Breast epithelium (tissue), 4 donors: ENCODE measurements at regions not wholly inside any gene's neighbourhood (a gene's known extent, or its start where the extent isn't known, plus 50 kb on each side); places are given as distances from the start of the nearest gene placed in this dataset.

Source experiments
- DNase-seq, 2 donors: peaks; one replicate each; pipeline ENCODE4 v3.0.0-alpha.2; 2019; ENCODE audit warnings: low spot score in 2 of 2
- H3K27ac ChIP-seq, 2 donors: fragments of 200-600 bp; sonication (generic) in 1 of 2; one replicate each; pipeline ENCODE4 v1.5.1; 2016 to 2019; ENCODE audit warnings: mild to moderate bottlenecking in 1 of 2
- H3K27me3 ChIP-seq, 2 donors: fragments of 200-600 bp; sonication (generic) in 1 of 2; one replicate each; pipeline versions ENCODE4 v1.5.1 to v1.6.0; 2017 to 2019; ENCODE audit warnings: control low read depth in 1 of 2, mild to moderate bottlenecking in 1 of 2
- H3K36me3 ChIP-seq: fragments of 200-600 bp; one replicate; pipeline ENCODE4 v1.5.1; 2019
- H3K4me1 ChIP-seq, 2 donors: fragments of 200-600 bp; sonication (generic); one replicate each; pipeline ENCODE4 v1.5.1; 2016 to 2019; ENCODE audit warnings: control low read depth in 1 of 2
- H3K4me3 ChIP-seq, 3 donors: fragments of 200-600 bp; sonication (generic); 1 replicate in 2 of 3; 2 replicates in 1 of 3; pipeline ENCODE4 v1.5.1; 2016 to 2019; ENCODE audit warnings: mild to moderate bottlenecking in 3 of 3, moderate library complexity in 2 of 3
- H3K9me3 ChIP-seq, 2 donors: fragments of 200-600 bp; sonication (generic) in 1 of 2; one replicate each; pipeline ENCODE4 v1.5.1; 2016 to 2019; ENCODE audit warnings: control low read depth in 1 of 2
- POLR2A ChIP-seq: fragments of 450-650 bp; IDR thresholded peaks from one replicate; pipeline ENCODE4 v1.6.1; 2016; ENCODE audit warnings: antibody characterized with exemption, mild to moderate bottlenecking, moderate library complexity
- POLR2AphosphoS5 ChIP-seq, 3 donors: sonication (generic); formaldehyde crosslinking; IDR thresholded peaks; one replicate each; pipeline ENCODE4 v1.6.1; 2017; ENCODE audit warnings: antibody characterized with exemption in 3 of 3
- intact Hi-C: fragments of 100-400 bp; cut with DNase I; formaldehyde crosslinking; loops from one replicate; pipeline ENCODE4 v1.15.1; 2023; ENCODE audit warnings: low total_unique reads
- TF ChIP-seq, protein P1 (sequence below), 3 donors: fragments of 450-650 bp; IDR thresholded peaks; one replicate each; pipeline ENCODE4 v1.5.1; 2016 to 2017; ENCODE audit warnings: antibody characterized with exemption in 3 of 3, mild to moderate bottlenecking in 3 of 3, moderate library complexity in 3 of 3

DNA sequence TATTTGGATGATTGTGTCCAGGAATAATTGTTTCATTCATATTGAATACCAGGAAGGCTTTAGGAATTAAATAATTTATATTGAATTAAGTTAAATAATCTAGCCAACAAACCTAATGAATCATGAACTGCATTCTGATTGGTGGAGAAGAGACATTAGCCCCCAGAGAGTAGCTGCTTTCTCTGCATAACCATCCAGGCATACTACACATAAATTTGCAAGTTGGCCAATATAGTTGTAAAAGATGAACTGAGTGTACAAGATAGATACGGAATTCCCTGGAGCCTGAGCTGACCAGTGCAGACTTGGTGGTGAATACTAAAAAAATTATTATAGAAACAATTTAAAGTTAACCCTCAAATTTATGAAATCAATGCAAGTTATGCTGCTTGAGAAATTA is 311.8 kb upstream of the KIF2A start:
- no peaks in the 10 kb centered on the region for H3K36me3 ChIP-seq
- DNase-seq = no peak
- intact Hi-C loops = no loop called here
- H3K9me3 ChIP-seq = no peaks in the 10 kb centered on the region
- no peaks in the 10 kb centered on the region for H3K27me3 ChIP-seq
- H3K4me3 ChIP-seq = no peak overlapping the region
- H3K27ac ChIP-seq = no peak overlapping the region
- TF ChIP-seq, protein P1, sequence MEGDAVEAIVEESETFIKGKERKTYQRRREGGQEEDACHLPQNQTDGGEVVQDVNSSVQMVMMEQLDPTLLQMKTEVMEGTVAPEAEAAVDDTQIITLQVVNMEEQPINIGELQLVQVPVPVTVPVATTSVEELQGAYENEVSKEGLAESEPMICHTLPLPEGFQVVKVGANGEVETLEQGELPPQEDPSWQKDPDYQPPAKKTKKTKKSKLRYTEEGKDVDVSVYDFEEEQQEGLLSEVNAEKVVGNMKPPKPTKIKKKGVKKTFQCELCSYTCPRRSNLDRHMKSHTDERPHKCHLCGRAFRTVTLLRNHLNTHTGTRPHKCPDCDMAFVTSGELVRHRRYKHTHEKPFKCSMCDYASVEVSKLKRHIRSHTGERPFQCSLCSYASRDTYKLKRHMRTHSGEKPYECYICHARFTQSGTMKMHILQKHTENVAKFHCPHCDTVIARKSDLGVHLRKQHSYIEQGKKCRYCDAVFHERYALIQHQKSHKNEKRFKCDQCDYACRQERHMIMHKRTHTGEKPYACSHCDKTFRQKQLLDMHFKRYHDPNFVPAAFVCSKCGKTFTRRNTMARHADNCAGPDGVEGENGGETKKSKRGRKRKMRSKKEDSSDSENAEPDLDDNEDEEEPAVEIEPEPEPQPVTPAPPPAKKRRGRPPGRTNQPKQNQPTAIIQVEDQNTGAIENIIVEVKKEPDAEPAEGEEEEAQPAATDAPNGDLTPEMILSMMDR (IDR thresholded peaks at IDR 0.05) = no peak
- TF ChIP-seq POLR2A = no peak
- no peaks in the 10 kb centered on the region for H3K4me1 ChIP-seq

DNA sequence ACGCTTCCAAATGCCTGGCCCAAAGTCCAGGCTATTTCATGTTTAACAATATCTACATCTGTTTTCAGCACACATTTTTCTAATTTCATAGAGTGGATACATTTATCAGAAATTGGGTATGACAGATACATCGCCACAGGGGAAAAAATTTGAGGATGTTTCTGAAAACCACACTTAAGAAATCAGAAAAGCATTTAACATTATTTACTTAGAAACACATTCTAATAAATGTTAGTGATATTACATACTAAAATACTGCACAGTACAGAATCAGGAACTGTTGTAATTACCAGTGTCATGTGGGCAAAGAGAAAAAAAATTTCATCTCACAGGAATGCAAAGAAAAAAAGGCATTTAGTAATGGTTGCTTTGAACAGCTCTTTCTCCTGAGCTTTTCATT is 310.5 kb upstream of the KIF2A start:
- intact Hi-C loops = no loop called here
- DNase-seq = no peak
- no peaks in the 10 kb centered on the region for H3K27me3 ChIP-seq
- no peaks in the 10 kb centered on the region for H3K36me3 ChIP-seq
- no peaks in the 10 kb centered on the region for H3K4me1 ChIP-seq
- no peak overlapping the region for H3K27ac ChIP-seq
- no peak for TF ChIP-seq POLR2A
- H3K9me3 ChIP-seq = no peaks in the 10 kb centered on the region
- no peak overlapping the region for H3K4me3 ChIP-seq

DNA sequence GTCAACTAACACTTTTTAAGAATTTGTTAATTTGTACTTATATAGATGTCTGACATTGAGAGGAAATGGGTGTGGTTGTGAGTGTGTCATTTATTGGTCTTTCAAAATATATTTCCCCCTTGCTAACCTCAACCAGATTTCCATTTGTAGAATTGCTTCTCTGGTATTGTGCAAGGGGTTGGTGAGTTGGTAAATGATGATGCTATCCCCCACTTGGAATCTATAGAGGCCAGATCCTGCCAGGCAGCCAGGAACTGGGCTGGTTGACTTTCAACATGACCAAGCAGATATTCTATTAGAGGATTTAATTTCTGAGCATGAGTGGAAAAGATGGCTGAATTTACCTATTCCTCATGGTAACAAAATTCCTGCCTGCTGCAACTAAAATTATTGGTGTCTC is 306.6 kb upstream of the KIF2A start:
- no peaks in the 10 kb centered on the region for H3K9me3 ChIP-seq
- intact Hi-C loops = no loop called here
- H3K27me3 ChIP-seq = no peaks in the 10 kb centered on the region
- H3K36me3 ChIP-seq = no peaks in the 10 kb centered on the region
- no peak for TF ChIP-seq POLR2AphosphoS5 (IDR thresholded peaks at IDR 0.05)
- TF ChIP-seq POLR2A = no peak
- TF ChIP-seq, protein P1 (IDR thresholded peaks at IDR 0.05) = no peak
- H3K4me1 ChIP-seq = no peaks in the 10 kb centered on the region
- H3K4me3 ChIP-seq = no peak overlapping the region
- H3K27ac ChIP-seq = no peak overlapping the region
- DNase-seq = no peak

DNA sequence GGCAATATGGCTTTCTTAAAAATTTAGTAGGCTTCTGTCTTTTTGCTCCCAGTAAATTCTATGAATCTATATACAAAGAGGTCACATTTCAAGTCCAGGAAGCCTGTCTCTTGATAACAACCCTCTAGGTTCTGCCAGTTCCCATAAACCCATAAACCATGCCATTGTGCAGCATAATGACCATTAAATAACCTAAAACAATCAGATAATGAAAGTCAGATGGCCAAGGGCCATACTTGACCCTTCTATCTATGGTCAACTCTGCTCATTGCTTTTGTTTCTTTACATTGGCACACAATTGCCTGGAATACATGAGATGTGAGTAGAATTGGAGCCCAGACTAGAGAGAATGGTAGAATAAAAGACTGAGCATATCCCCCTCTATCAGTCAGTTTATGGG is 305.4 kb upstream of the KIF2A start:
- Histone ChIP-seq H3K4me1 (no peaks in the 10 kb centered on the region), H3K36me3 (no peaks in the 10 kb centered on the region), H3K27me3 (no peaks in the 10 kb centered on the region), H3K27ac (no peak overlapping the region), H3K4me3 (no peak overlapping the region), H3K9me3 (no peaks in the 10 kb centered on the region)
- no peak for DNase-seq
- TF ChIP-seq POLR2AphosphoS5 (IDR thresholded peaks at IDR 0.05) (no peak), POLR2A (no peak)
- TF ChIP-seq, protein P1 (IDR thresholded peaks at IDR 0.05) = no peak
- intact Hi-C loops = no loop called here

DNA sequence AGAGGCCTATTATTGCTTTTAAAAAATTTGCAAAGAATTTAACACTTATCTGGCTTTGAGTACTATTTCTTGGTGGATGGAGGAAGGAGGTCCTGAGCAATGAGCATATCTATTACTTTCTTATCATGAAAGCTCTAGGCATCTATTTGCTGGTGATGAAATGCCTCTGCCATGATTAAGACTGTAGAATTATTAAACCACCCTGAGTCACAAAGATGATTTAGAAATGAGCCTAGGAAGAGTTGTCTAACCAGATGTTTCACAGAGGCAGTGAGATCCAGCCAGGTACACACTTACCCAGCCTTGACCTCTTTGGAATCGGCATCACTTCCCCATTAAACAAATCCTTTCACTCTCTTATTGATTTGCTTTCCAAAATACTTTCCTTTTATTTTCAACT is 304.4 kb upstream of the KIF2A start:
- Histone ChIP-seq H3K4me3 (no peak overlapping the region), H3K9me3 (no peaks in the 10 kb centered on the region), H3K27ac (no peak overlapping the region), H3K27me3 (no peaks in the 10 kb centered on the region), H3K4me1 (no peaks in the 10 kb centered on the region), H3K36me3 (no peaks in the 10 kb centered on the region)
- no peak for DNase-seq
- intact Hi-C loops = no loop called here
- TF ChIP-seq POLR2AphosphoS5 (IDR thresholded peaks at IDR 0.05) (no peak), POLR2A (no peak)
- TF ChIP-seq, protein P1 (IDR thresholded peaks at IDR 0.05) = no peak

DNA sequence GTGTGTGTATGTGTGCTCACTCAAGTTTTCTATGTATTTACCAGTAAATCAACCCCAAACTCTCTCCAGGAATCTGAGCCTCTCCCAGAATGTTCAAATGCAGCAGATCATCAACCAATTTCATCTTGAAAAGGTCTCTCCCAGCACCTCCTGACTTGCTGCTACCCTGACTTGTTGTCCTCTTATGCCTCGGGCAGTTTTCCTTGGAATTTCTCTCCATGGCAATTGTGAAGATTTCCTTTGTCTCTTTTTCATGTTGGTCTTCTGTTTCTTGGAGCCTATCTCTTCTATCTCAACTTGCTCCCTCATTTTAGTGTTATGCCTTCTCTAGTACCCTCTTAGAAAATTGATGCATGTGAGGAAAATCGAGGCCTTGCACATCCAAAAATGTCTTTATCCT is 303.6 kb upstream of the KIF2A start:
- Histone ChIP-seq H3K36me3 (no peaks in the 10 kb centered on the region), H3K9me3 (no peaks in the 10 kb centered on the region), H3K27ac (no peak overlapping the region), H3K4me1 (no peaks in the 10 kb centered on the region), H3K4me3 (no peak overlapping the region), H3K27me3 (no peaks in the 10 kb centered on the region)
- TF ChIP-seq, protein P1 (IDR thresholded peaks at IDR 0.05) = no peak
- no peak for TF ChIP-seq POLR2A
- no peak for TF ChIP-seq POLR2AphosphoS5 (IDR thresholded peaks at IDR 0.05)
- DNase-seq = no peak
- intact Hi-C loops = no loop called here
